Activated CD4-positive, alpha-beta T cell treated with anti-CD3 and anti-CD28 coated beads for 48 hours (primary cell): ENCODE measurements at regions not wholly inside any gene's neighbourhood (a gene's known extent, or its start where the extent isn't known, plus 50 kb on each side); places are given as distances from the start of the nearest gene placed in this dataset.

ENCODE experiments used
- DNase-seq: peaks from one replicate; pipeline ENCODE4 v3.0.0-alpha.2; 2020

DNA sequence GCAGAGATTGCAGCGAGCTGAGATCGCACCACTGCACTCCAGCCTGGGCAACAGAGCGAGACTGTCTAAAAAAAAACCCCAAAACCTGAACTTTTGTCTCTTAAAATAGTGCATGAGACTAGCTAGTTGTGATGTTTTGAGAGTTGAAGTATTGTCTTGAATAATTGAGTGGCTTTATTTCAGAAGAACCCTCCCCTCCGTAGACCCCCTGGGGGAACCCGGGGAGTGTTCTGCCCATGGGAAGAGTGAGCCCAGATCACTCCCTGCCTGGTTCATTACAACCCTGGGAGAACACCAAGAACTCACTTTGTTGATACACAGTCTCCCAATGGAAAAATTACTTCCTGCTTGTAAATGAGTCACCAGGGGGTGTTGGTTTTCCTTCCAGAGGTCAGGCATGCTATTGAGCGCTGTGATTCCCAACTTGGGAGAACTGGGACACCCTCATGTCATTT is 65.3 kb upstream of the SHISA3 start:
- no peak for DNase-seq

DNA sequence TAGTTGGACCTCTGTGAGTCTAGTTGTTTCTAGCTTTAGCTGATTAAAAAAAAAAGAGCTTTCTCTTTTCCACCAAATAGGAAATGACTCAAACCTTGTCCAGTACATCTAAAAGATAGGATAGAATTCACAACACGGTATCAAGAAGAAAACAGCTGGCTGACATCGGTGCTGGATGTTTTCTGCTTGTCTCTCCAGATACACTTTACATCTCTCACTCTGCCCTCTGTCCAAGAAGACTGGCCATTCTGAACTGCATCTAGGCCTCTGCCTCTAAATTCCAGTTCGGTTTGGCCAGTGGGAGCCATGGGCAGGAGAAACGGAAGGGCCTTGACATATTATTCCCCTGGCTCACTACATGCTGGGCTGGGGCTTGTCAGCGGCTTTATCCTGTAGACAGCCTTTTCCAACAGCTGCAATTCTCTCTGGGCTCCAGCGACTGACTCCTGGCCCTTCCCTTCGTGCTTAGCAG is 57.3 kb upstream of the SHISA3 start:
- no peak for DNase-seq

DNA sequence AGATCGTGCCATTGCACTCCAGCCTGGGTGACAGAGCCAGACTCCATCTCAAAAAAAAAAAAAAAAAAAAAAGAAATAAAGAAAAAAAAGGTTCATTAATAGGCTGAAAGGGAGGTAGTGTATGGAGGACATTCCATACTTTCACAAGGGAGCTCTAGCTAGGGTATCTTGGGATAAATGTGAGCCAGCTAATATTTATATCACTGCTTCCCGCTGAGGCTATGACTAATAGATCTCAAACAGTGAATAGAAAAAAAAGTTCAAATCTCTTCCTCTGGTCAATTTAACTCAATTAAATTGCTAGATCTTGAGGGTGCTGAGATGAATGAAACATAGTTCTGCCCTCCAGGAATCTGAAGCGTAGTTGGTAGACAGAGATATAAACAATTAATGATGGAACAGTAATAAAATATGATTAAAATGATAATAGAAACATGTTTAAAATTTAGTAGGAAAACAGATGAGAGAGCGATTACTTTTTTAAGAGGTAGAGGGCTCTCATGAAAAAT is 55.7 kb upstream of the SHISA3 start:
- DNase-seq, result no peak

DNA sequence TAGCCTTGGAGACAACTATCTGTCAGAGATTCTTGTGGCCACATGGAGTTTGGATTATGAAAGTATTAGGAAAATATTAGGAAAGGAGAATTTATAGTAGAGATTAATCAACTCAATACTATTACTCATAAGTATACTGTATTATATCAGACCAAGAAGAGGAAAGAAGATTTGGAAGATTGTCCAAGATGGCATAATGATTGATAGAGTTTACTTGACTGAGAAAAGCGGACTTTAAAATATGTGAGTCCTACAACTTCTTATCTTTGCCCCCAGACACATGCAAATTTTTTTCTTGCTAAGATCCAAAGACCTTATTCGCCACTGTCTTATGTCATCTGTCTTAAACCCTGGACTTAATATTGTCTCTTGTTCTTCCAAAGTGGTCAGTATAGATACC is 54.8 kb upstream of the SHISA3 start:
- DNase-seq, result no peak

DNA sequence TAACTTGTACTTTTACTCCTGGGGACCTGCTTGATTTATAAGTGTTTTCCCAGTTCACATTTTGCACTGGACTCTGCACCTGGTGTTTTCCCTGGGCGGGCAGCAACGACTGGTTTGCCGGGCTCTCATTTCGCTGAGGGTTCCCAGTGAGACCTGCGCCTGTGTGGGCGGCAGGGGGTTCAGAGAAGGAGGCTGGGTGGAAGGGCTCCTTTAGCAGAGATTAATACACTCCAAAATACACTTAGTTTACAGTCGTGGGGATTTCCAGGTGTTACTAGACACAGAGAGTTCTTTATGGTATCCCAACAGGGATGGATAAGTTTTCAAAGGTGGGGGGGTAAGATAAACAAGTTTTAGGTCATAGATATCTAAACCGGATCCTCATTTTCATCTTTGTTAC is 53.0 kb upstream of the SHISA3 start:
- DNase-seq, result no peak

DNA sequence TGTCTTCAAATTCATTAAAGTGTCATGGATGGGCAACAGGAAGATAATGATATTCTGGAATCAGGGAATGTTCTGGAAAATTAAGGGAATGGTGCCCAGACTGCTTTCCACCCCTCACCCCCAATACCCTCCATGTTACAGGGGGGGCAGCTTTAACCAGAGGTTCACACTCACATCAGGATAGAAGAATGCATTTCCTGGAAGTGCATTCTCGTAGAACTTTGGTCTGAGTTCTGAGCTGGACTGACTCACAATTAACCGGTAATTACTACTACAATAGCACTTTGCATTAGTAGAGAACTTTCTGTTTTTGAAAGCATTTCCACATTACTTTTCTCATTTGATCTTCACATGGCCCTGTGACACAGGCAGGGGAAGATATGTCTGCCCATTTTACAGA is 52.5 kb upstream of the SHISA3 start:
- DNase-seq, result no peak

DNA sequence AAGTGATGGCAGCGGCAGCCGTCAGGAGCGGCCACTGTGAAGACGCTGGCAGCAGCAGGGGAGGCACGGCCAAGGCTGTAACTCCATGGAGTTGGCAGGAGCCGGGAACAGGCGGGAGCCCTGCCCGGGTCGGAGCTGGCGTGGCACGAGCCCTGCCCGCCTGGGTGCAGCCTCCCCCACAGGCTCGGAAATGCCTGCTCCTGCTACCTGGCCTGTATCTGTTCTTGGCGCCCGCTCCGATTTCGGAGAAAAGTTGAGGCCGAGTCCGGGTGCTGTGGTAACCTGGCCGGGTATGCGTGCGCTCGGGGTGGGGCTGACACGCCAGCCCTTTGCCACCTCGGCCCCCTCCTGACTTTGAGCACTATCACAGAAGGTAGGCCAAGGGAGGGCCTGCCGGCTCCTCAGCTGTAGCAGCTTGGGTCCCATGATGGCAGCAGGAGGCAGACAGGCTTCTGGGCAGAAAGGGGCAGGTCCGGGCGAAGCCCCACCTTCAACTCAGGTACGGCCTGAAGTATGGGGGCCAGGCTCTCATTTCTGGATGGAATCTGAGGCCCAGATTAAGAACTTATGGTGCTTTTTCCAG is 51.2 kb upstream of the SHISA3 start:
- DNase-seq, result no peak

DNA sequence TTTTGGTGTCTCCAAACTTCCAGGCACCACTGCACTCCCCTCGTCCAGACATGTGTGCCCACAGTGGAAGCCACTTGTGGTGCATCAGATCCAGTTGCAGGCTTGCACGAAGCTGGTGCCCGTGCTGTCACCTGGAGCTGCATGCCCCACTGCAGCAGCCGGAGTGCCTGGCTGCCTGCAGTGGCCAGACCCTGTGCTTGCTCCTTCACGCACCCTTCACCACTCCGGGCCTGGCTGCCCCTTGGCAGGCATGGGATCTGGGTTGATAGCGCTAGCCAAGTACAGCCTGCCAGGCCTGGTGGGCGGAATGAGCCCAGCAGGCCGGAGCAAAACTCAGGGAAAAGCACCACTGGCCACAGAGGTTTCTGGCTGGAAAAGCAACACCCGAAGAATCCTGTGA is 50.2 kb upstream of the SHISA3 start:
- no peak for DNase-seq
